GM23248 (cell line): ENCODE measurements at regions not wholly inside any gene's neighbourhood (a gene's known extent, or its start where the extent isn't known, plus 50 kb on each side); places are given as distances from the start of the nearest gene placed in this dataset.

Experiments used
- EZH2 ChIP-seq: fragments of 200-600 bp; sonication (generic); IDR thresholded peaks from 2 replicates; pipeline ENCODE4 v1.6.1; 2018; ENCODE audit warnings: antibody characterized with exemption, mild to moderate bottlenecking; ENCODE audit not compliant: insufficient read depth, poor library complexity, severe bottlenecking
- EZH2phosphoT487 ChIP-seq: fragments of 200-600 bp; sonication (generic); IDR thresholded peaks from 2 replicates; pipeline ENCODE4 v1.6.1; 2018; ENCODE audit warnings: antibody characterized with exemption, moderate library complexity, mild to moderate bottlenecking, low read depth; ENCODE audit not compliant: insufficient read depth

DNA sequence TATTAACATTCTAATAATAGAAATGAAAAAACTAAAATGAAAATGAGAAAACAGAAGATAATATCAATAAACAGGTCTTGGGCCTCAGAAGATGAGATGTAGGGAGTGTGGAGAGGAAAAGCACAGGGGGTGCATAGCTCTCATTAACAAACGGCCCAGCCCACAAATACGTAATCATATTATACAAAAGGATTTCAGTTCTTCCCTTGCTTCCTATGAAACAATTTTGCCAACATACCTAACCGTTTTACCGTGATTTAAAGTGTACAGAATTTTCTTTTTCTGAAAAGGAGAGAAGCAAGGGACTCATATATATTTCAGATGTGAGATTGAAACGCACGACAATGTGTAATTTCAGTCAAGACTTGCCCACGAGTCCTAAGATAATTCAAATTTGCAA is 136.0 kb downstream of the HFE start:
- TF ChIP-seq EZH2: no peak
- TF ChIP-seq EZH2phosphoT487: no peak
